B cell (primary cell): ENCODE measurements at regions not wholly inside any gene's neighbourhood (a gene's known extent, or its start where the extent isn't known, plus 50 kb on each side); places are given as distances from the start of the nearest gene placed in this dataset.
"Not testable (repeated sequence)": the region's sequence is repeated elsewhere in the genome, so short reads cannot be mapped to it uniquely, and the experiment has no call there.

Source experiments
- ATAC-seq: fragments of 200-7000 bp; cut with Tn5 transposase; one replicate; pipeline ENCODE4 v1.10.0; 2021; ENCODE audit warnings: low read depth, mild to moderate bottlenecking, moderate number of reproducible peaks, moderate library complexity
- CTCF ChIA-PET: fragments of 350-600 bp; sonication (Branson Sonifier 250); formaldehyde crosslinking; loops from one replicate; lab custom pipeline; 2021; ENCODE audit warnings: antibody characterized with exemption, inconsistent platforms; lab: Charles Lee
- POLR2A ChIA-PET: fragments of 350-600 bp; sonication (Branson Sonifier 250); formaldehyde crosslinking; loops from one replicate; lab custom pipeline; 2021; ENCODE audit warnings: antibody characterized with exemption; lab: Charles Lee
- DNase-seq: peaks from one replicate; pipeline ENCODE4 v3.0.0; 2013
- H2AFZ ChIP-seq: 2 replicates; pipeline ENCODE4 v1.6.1; 2012; ENCODE audit warnings: mild to moderate bottlenecking, low read depth, low read length; ENCODE audit not compliant: insufficient read depth, poor library complexity, severe bottlenecking
- H3K27ac ChIP-seq, 2 donors: 1 replicate in 1 of 2; 2 replicates in 1 of 2; pipeline ENCODE4 v1.5.1; 2012 to 2013; ENCODE audit warnings: low read length in 2 of 2, mild to moderate bottlenecking in 2 of 2, moderate library complexity in 1 of 2
- H3K27me3 ChIP-seq, 4 experiments: fragments of 200-600 bp in 1 of 4; sonication (generic) in 1 of 4; replicated peaks in 1 of 4; 1 replicate in 2 of 4; 2 replicates in 2 of 4; pipeline versions ENCODE4 v1.6.1 to v1.7.0; 2013 to 2016; ENCODE audit warnings: low read length in 3 of 4, mild to moderate bottlenecking in 2 of 4, mixed read lengths in 1 of 4, moderate library complexity in 1 of 4; ENCODE audit not compliant: insufficient read depth in 4 of 4, control insufficient read depth in 3 of 4; ENCODE audit errors: control extremely low read depth in 1 of 4
- H3K36me3 ChIP-seq, 2 experiments: replicated peaks in 1 of 2; 1 replicate in 1 of 2; 2 replicates in 1 of 2; pipeline versions ENCODE4 v1.6.1 to v1.7.1; 2013; ENCODE audit warnings: low read length in 1 of 2; ENCODE audit not compliant: insufficient read depth in 2 of 2, control insufficient read depth in 1 of 2; ENCODE audit errors: control extremely low read depth in 1 of 2, extremely low read depth in 1 of 2
- H3K4me1 ChIP-seq, 2 donors: fragments of 200-600 bp in 1 of 2; sonication (generic) in 1 of 2; 1 replicate in 1 of 2; 2 replicates in 1 of 2; pipeline versions ENCODE4 v1.5.1 to v1.6.1; 2013 to 2017; ENCODE audit warnings: low read length in 2 of 2; ENCODE audit not compliant: control insufficient read depth in 2 of 2, insufficient read depth in 2 of 2
- H3K4me2 ChIP-seq: replicated peaks from 2 replicates; pipeline ENCODE3; 2012; ENCODE audit warnings: mild to moderate bottlenecking, low read depth, low read length; ENCODE audit not compliant: poor library complexity, severe bottlenecking
- H3K4me3 ChIP-seq, 5 experiments: fragments of 200-600 bp in 1 of 5; sonication (generic) in 1 of 5; 1 replicate in 3 of 5; 2 replicates in 2 of 5; pipeline versions ENCODE4 v1.5.1 to v1.7.0; 2011 to 2016; ENCODE audit warnings: low read length in 4 of 5, mild to moderate bottlenecking in 4 of 5, low read depth in 2 of 5, control low read depth in 1 of 5, moderate library complexity in 1 of 5; ENCODE audit not compliant: insufficient read depth in 1 of 5; ENCODE audit errors: control extremely low read depth in 1 of 5, extremely low read depth in 1 of 5
- H3K79me2 ChIP-seq: fragments of 200-600 bp; sonication (generic); one replicate; pipeline ENCODE4 v1.6.0; 2016; ENCODE audit warnings: low read length; ENCODE audit not compliant: control insufficient read depth, insufficient read depth
- H3K9ac ChIP-seq: fragments of 200-600 bp; sonication (generic); 2 replicates; pipeline ENCODE4 v1.6.1; 2017; ENCODE audit warnings: mild to moderate bottlenecking, low read length, moderate library complexity
- H3K9me3 ChIP-seq, 3 donors: one replicate each; pipeline versions ENCODE4 v1.6.1 to v1.7.1; 2013; ENCODE audit warnings: low read length in 2 of 3; ENCODE audit not compliant: control insufficient read depth in 2 of 3, insufficient read depth in 1 of 3; ENCODE audit errors: control extremely low read depth in 1 of 3
- H4K20me1 ChIP-seq: 2 replicates; pipeline ENCODE4 v1.6.0; 2012; ENCODE audit warnings: mild to moderate bottlenecking, low read length; ENCODE audit not compliant: insufficient read depth, control insufficient read depth, poor library complexity, severe bottlenecking
- H3K27ac Mint-ChIP-seq: one replicate; pipeline ENCODE4 v1.8.0; 2021; ENCODE audit warnings: mixed read lengths
- H3K27me3 Mint-ChIP-seq: one replicate; pipeline ENCODE4 v1.8.0; 2021; ENCODE audit warnings: mixed read lengths
- H3K4me1 Mint-ChIP-seq: one replicate; pipeline ENCODE4 v1.8.0; 2021; ENCODE audit warnings: mixed read lengths
- H3K4me3 Mint-ChIP-seq: one replicate; pipeline ENCODE4 v1.8.0; 2021; ENCODE audit warnings: mixed read lengths
- H3K9me3 Mint-ChIP-seq: one replicate; pipeline ENCODE4 v1.8.0; 2022; ENCODE audit warnings: mixed read lengths; ENCODE audit not compliant: insufficient read depth
- CTCF ChIP-seq: fragments of 200-600 bp; IDR thresholded peaks from one replicate; pipeline ENCODE4 v1.8.0; 2022; ENCODE audit warnings: antibody characterized with exemption, mild to moderate bottlenecking
- EZH2 ChIP-seq: IDR thresholded peaks from 2 replicates; pipeline ENCODE4 v1.6.1; 2012; ENCODE audit warnings: borderline replicate concordance, low read depth, mild to moderate bottlenecking, moderate library complexity, low read length; ENCODE audit not compliant: insufficient read depth, poor library complexity, severe bottlenecking
- WGBS: methylation state at CpG from one replicate; pipeline ENCODE4 v1.1.5; 2013; ENCODE audit warnings: missing lambda C conversion rate; ENCODE audit not compliant: insufficient coverage; 5-methylcytosine and 5-hydroxymethylcytosine counted together
- intact Hi-C: fragments of 100-400 bp; cut with micrococcal nuclease; formaldehyde crosslinking; loops from one replicate; pipeline ENCODE4 v1.10.0; 2022

GRCh38 chr10:30742471-30742870 is 112.9 kb upstream of the LYZL2 start:
- no peak overlapping the region for H3K4me3 ChIP-seq
- Mint-ChIP-seq H3K9me3 (peaks cover 2% of the 10 kb centered on the region), H3K4me1 (peaks cover 11% of the 10 kb centered on the region), H3K27ac (peak overlapping the region; percentile 27), H3K27me3 (peaks cover 5% of the 10 kb centered on the region), H3K4me3 (no peak overlapping the region)
- H3K4me2 ChIP-seq: no peak overlapping the region
- ATAC-seq (peak; percentile 36), DNase-seq (no peak)
- no peaks in the 10 kb centered on the region for H3K9me3 ChIP-seq
- intact Hi-C loops: no loop called here
- TF ChIP-seq CTCF (no peak), EZH2 (no peak)
- no peaks in the 10 kb centered on the region for H3K79me2 ChIP-seq
- H3K9ac ChIP-seq: no peak overlapping the region
- H2AFZ ChIP-seq: peak overlapping the region; percentile 9
- ChIA-PET CTCF (no interaction called here), POLR2A (no interaction called here)
- 46% methylated on average over 4 of the region's 4 CpGs for WGBS
- no peaks in the 10 kb centered on the region for H3K27me3 ChIP-seq
- H3K36me3 ChIP-seq: no peaks in the 10 kb centered on the region
- H4K20me1 ChIP-seq: no peaks in the 10 kb centered on the region
- H3K4me1 ChIP-seq: no peaks in the 10 kb centered on the region
- H3K27ac ChIP-seq: no peak overlapping the region

- H3K27ac ChIP-seq, H3K36me3 ChIP-seq, intact Hi-C loops, H3K4me3 ChIP-seq, POLR2A ChIA-PET, H3K4me1 ChIP-seq, CTCF ChIA-PET, H3K9me3 Mint-ChIP-seq, H2AFZ ChIP-seq, H3K4me3 Mint-ChIP-seq, DNase-seq, H4K20me1 ChIP-seq, H3K27me3 Mint-ChIP-seq, H3K27me3 ChIP-seq, H3K9me3 ChIP-seq, H3K27ac Mint-ChIP-seq, H3K4me2 ChIP-seq, H3K9ac ChIP-seq, ATAC-seq, H3K79me2 ChIP-seq: not testable (repeated sequence)
- no CpG with 5 or more reads among the region's 1 CpG for WGBS
- peaks cover 11% of the 10 kb centered on the region for H3K4me1 Mint-ChIP-seq
Observed at GRCh38 chr10:30740774-30741173, 111.2 kb upstream of the LYZL2 start.
